ENCODE measurements at regions not wholly inside any gene's neighbourhood (a gene's known extent, or its start where the extent isn't known, plus 50 kb on each side); places are given as distances from the start of the nearest gene placed in this dataset.

DNA sequence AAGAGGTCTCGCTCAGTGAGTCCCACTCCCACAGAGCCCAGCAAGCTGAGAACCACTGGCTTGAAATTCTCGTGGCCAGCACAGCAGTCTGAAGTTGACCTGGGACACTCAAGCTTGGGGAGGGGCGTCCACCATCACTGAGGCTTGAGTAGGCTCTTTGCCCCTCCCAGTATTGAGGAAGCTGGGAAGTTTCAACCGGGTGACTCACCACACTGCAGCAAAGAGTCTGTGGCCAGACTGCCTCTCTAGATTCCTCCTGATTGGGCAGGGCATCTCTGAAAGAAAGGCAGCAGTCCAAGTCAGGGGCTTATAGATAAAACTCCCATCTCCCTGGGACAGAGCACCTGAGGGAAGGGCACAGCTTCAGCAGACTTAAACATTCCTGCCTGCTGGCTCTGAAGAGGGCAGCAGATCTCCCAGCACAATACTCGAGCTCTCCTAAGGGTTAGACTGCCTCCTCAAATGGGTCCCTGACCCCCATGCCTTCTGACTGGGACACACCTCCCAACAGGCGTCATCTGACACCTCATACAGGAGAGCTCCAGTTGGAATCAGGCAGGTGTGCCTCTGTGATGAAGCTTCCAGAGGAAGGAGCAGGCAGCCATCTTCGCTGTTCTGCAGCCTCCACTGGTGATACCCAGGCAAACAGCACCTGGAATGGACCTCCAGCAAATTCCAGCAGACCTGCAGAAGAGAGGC is 970.9 kb upstream of the LRRN3 start:
- no peak for DNase-seq (ENCODE audit: low read depth in 1 of 2, low spot score in 1 of 2)
- H3K27ac ChIP-seq (replicated peaks), result no peak overlapping the region

DNA sequence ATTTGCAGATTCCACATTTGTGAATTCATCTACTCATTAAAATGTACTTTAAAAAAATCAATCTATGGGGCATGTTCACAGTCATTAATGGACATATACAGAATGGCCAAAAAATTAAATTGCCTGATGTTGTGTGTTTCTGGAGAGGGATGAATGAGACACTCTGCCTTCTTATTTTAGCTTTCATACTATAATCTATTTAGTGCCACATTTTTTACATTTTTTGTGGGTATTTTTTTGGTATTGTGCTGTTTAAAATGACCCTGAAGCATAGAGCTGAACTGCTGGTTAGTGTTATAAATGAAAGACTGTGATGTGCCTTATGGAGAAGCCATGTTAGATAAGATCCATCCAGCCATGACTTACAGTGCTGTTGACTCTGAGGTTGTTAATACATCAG is 961.8 kb upstream of the LRRN3 start:
- TF ChIP-seq GABPA (IDR thresholded peaks at IDR 0.05; ENCODE audit: low read depth), result no peak
- TF ChIP-seq POLR2AphosphoS5 (IDR thresholded peaks at IDR 0.05; ENCODE audit: low read depth), result no peak
- no peak for TF ChIP-seq CTCF (IDR thresholded peaks at IDR 0.05; ENCODE audit: insufficient read depth, low read length)
- no peak for TF ChIP-seq SPI1 (IDR thresholded peaks at IDR 0.05; ENCODE audit: borderline replicate concordance, low read depth)
- TF ChIP-seq REST (IDR thresholded peaks at IDR 0.05; ENCODE audit: insufficient replicate concordance, low read depth), result no peak

More for the DNA sequence above, 970.9 kb upstream of the LRRN3 start:
- Histone ChIP-seq H3K27me3 (ENCODE audit: insufficient read depth, poor library complexity, severe bottlenecking) (no peaks in the 10 kb centered on the region), H3K4me3 (replicated peaks; ENCODE audit: insufficient read depth, low read length) (no peak overlapping the region)
- no peak for TF ChIP-seq CTCF (IDR thresholded peaks at IDR 0.05; ENCODE audit: insufficient read depth, low read length)
- no peak for TF ChIP-seq REST (IDR thresholded peaks at IDR 0.05; ENCODE audit: insufficient replicate concordance, low read depth)
- no peak for TF ChIP-seq SPI1 (IDR thresholded peaks at IDR 0.05; ENCODE audit: borderline replicate concordance, low read depth)
- no peak for TF ChIP-seq GABPA (IDR thresholded peaks at IDR 0.05; ENCODE audit: low read depth)
- TF ChIP-seq POLR2AphosphoS5 (IDR thresholded peaks at IDR 0.05; ENCODE audit: low read depth), result no peak

GRCh38 chr7:110130669-110131068 is 960.3 kb upstream of the LRRN3 start:
- Histone ChIP-seq H3K27me3 (ENCODE audit: insufficient read depth, poor library complexity, severe bottlenecking) (no peaks in the 10 kb centered on the region), H3K27ac (replicated peaks) (no peak overlapping the region), H3K4me3 (replicated peaks; ENCODE audit: insufficient read depth, low read length) (no peak overlapping the region)
- no peak for DNase-seq (ENCODE audit: low read depth in 1 of 2, low spot score in 1 of 2)
- no peak for TF ChIP-seq SPI1 (IDR thresholded peaks at IDR 0.05; ENCODE audit: borderline replicate concordance, low read depth)
- no peak for TF ChIP-seq CTCF (IDR thresholded peaks at IDR 0.05; ENCODE audit: insufficient read depth, low read length)
- no peak for TF ChIP-seq REST (IDR thresholded peaks at IDR 0.05; ENCODE audit: insufficient replicate concordance, low read depth)
- TF ChIP-seq GABPA (IDR thresholded peaks at IDR 0.05; ENCODE audit: low read depth), result no peak
- TF ChIP-seq POLR2AphosphoS5 (IDR thresholded peaks at IDR 0.05; ENCODE audit: low read depth), result no peak

More for the DNA sequence above, 961.8 kb upstream of the LRRN3 start:
- H3K27ac ChIP-seq (replicated peaks), result no peak overlapping the region
- DNase-seq (ENCODE audit: low read depth in 1 of 2, low spot score in 1 of 2), result no peak
- no peak overlapping the region for H3K4me3 ChIP-seq (replicated peaks; ENCODE audit: insufficient read depth, low read length)
- H3K27me3 ChIP-seq (ENCODE audit: insufficient read depth, poor library complexity, severe bottlenecking), result no peaks in the 10 kb centered on the region

All from HL-60 (cell line).